Astrocyte (in vitro differentiated cells and primary cell): ENCODE measurements at regions not wholly inside any gene's neighbourhood (a gene's known extent, or its start where the extent isn't known, plus 50 kb on each side); places are given as distances from the start of the nearest gene placed in this dataset.

Experiments used
- EZH2 ChIP-seq: IDR thresholded peaks from 2 replicates; pipeline ENCODE4 v1.6.1; 2012; ENCODE audit warnings: mild to moderate bottlenecking, low read length, inconsistent platforms; ENCODE audit not compliant: insufficient read depth
- TF ChIP-seq, protein P1 (sequence below): IDR thresholded peaks from 2 replicates; pipeline ENCODE4 v1.5.1; 2011; ENCODE audit warnings: low read depth, mild to moderate bottlenecking, inconsistent platforms, low read length, moderate library complexity; ENCODE audit not compliant: insufficient read depth

DNA sequence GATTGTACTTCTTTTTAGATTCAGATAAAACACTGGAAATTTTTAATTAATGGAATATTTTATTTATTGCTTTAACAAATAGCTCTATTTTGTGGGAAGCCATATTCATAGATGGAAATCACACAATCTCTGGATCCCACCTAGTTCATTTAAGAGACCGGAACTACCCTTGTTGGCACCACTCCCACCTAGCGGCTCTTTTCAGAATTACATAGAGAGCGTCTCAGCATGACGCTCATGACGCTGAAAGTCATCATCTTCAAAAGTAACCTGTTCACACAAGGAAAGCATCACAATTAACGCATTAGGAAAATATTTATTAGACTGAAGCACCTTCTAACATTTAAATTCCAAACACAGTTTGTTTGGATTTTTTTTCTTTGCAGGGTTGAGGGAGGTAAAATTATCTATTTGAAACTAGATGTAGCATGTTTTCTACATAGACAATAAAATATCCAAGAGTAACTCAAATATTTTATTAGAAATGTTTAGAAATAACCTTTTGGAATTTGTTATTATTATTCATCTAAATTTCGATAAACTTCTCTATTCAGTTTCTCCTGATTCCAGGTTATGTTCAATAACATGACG lies 214.9 kb upstream of the ARRDC4 start:
- TF ChIP-seq, protein P1, sequence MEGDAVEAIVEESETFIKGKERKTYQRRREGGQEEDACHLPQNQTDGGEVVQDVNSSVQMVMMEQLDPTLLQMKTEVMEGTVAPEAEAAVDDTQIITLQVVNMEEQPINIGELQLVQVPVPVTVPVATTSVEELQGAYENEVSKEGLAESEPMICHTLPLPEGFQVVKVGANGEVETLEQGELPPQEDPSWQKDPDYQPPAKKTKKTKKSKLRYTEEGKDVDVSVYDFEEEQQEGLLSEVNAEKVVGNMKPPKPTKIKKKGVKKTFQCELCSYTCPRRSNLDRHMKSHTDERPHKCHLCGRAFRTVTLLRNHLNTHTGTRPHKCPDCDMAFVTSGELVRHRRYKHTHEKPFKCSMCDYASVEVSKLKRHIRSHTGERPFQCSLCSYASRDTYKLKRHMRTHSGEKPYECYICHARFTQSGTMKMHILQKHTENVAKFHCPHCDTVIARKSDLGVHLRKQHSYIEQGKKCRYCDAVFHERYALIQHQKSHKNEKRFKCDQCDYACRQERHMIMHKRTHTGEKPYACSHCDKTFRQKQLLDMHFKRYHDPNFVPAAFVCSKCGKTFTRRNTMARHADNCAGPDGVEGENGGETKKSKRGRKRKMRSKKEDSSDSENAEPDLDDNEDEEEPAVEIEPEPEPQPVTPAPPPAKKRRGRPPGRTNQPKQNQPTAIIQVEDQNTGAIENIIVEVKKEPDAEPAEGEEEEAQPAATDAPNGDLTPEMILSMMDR: peak; percentile 29
- no peak for TF ChIP-seq EZH2
